ENCODE measurements at regions not wholly inside any gene's neighbourhood (a gene's known extent, or its start where the extent isn't known, plus 50 kb on each side); places are given as distances from the start of the nearest gene placed in this dataset.

- TF ChIP-seq CTCF (IDR thresholded peaks at IDR 0.05; ENCODE audit: insufficient read depth, low read depth, low read length, missing control alignments) = no peak
- H3K4me3 ChIP-seq (ENCODE audit: low read length) = no peak overlapping the region
- DNase-seq (ENCODE audit: low read depth) = no peak
Observed at GRCh38 chr10:130749911-130750310, 561.6 kb downstream of the TCERG1L start.

GRCh38 chr10:130750441-130750840 is 561.1 kb downstream of the TCERG1L start:
- TF ChIP-seq CTCF (IDR thresholded peaks at IDR 0.05; ENCODE audit: insufficient read depth, low read depth, low read length, missing control alignments) = no peak
- H3K4me3 ChIP-seq (ENCODE audit: low read length) = no peak overlapping the region
- DNase-seq (ENCODE audit: low read depth) = no peak

- no peak for TF ChIP-seq CTCF (IDR thresholded peaks at IDR 0.05; ENCODE audit: insufficient read depth, low read depth, low read length, missing control alignments)
- DNase-seq (ENCODE audit: low read depth) = no peak
Observed at GRCh38 chr10:130751106-130751840, 560.2 kb downstream of the TCERG1L start.

GRCh38 chr10:130751851-130752250 is 559.7 kb downstream of the TCERG1L start:
- no peak overlapping the region for H3K4me3 ChIP-seq (ENCODE audit: low read length)
- TF ChIP-seq CTCF (IDR thresholded peaks at IDR 0.05; ENCODE audit: insufficient read depth, low read depth, low read length, missing control alignments) = no peak

More at GRCh38 chr10:130751106-130751840, 560.2 kb downstream of the TCERG1L start:
- no peak overlapping the region for H3K4me3 ChIP-seq (ENCODE audit: low read length)

GRCh38 chr10:130756651-130757050 is 554.9 kb downstream of the TCERG1L start:
- no peak for TF ChIP-seq CTCF (IDR thresholded peaks at IDR 0.05; ENCODE audit: insufficient read depth, low read depth, low read length, missing control alignments)
- no peak overlapping the region for H3K4me3 ChIP-seq (ENCODE audit: low read length)
- no peak for DNase-seq (ENCODE audit: low read depth)

More at GRCh38 chr10:130751851-130752250, 559.7 kb downstream of the TCERG1L start:
- no peak for DNase-seq (ENCODE audit: low read depth)

- DNase-seq (ENCODE audit: low read depth) = no peak
- no peak overlapping the region for H3K4me3 ChIP-seq (ENCODE audit: low read length)
- no peak for TF ChIP-seq CTCF (IDR thresholded peaks at IDR 0.05; ENCODE audit: insufficient read depth, low read depth, low read length, missing control alignments)
Observed at GRCh38 chr10:130757271-130757670, 554.2 kb downstream of the TCERG1L start.

Data from epithelial cell of esophagus (primary cell).